Astrocyte (in vitro differentiated cells and primary cell): ENCODE measurements at regions not wholly inside any gene's neighbourhood (a gene's known extent, or its start where the extent isn't known, plus 50 kb on each side); places are given as distances from the start of the nearest gene placed in this dataset.

ENCODE experiments used
- DNase-seq: peaks from one replicate; pipeline ENCODE4 v3.0.0-alpha.2; 2010; ENCODE audit warnings: low read depth
- FAIRE-seq: peaks from 2 replicates; lab custom pipeline; 2011; peaks lifted over from hg19 to GRCh38; lab: Jason Lieb, UNC
- H2AFZ ChIP-seq: 2 replicates; pipeline ENCODE4 v1.6.0; 2012; ENCODE audit warnings: low read depth, low read length, inconsistent platforms
- H3K27ac ChIP-seq: 2 replicates; pipeline ENCODE4 v1.5.1; 2011; ENCODE audit warnings: low read depth, low read length, inconsistent platforms
- H3K27me3 ChIP-seq: 2 replicates; pipeline ENCODE4 v1.6.0; 2011; ENCODE audit warnings: low read length, inconsistent platforms; ENCODE audit not compliant: insufficient read depth
- H3K36me3 ChIP-seq: 2 replicates; pipeline ENCODE4 v1.5.1; 2011; ENCODE audit warnings: low read length, inconsistent platforms; ENCODE audit not compliant: insufficient read depth
- H3K4me1 ChIP-seq: 2 replicates; pipeline ENCODE4 v1.5.1; 2011; ENCODE audit warnings: low read length, inconsistent platforms; ENCODE audit not compliant: insufficient read depth
- H3K4me2 ChIP-seq: 2 replicates; pipeline ENCODE4 v1.6.0; 2012; ENCODE audit warnings: low read length, inconsistent platforms
- H3K4me3 ChIP-seq: 2 replicates; pipeline ENCODE4 v1.5.1; 2011; ENCODE audit warnings: low read depth, mild to moderate bottlenecking, low read length, inconsistent platforms; ENCODE audit not compliant: insufficient read depth
- H3K79me2 ChIP-seq: 2 replicates; pipeline ENCODE4 v1.6.0; 2012; ENCODE audit warnings: mild to moderate bottlenecking, low read length, inconsistent platforms; ENCODE audit not compliant: insufficient read depth
- H3K9ac ChIP-seq: 2 replicates; pipeline ENCODE4 v1.6.0; 2012; ENCODE audit warnings: mild to moderate bottlenecking, low read length, inconsistent platforms
- H3K9me3 ChIP-seq: 2 replicates; pipeline ENCODE4 v1.5.1; 2012; ENCODE audit warnings: low read depth, mild to moderate bottlenecking, low read length, inconsistent platforms; ENCODE audit not compliant: insufficient read depth
- H4K20me1 ChIP-seq: 2 replicates; pipeline ENCODE4 v1.6.0; 2012; ENCODE audit warnings: low read length, inconsistent platforms; ENCODE audit not compliant: insufficient read depth
- H3K27ac Mint-ChIP-seq: one replicate; pipeline ENCODE4 v1.8.0; 2021; ENCODE audit warnings: mild to moderate bottlenecking, mixed read lengths; ENCODE audit not compliant: unreplicated experiment
- H3K27me3 Mint-ChIP-seq: one replicate; pipeline ENCODE4 v1.8.0; 2021; ENCODE audit warnings: low read depth, mixed read lengths; ENCODE audit not compliant: unreplicated experiment
- H3K36me3 Mint-ChIP-seq: one replicate; pipeline ENCODE4 v1.8.0; 2021; ENCODE audit warnings: low read depth, mixed read lengths; ENCODE audit not compliant: unreplicated experiment
- H3K4me1 Mint-ChIP-seq: one replicate; pipeline ENCODE4 v1.8.0; 2021; ENCODE audit warnings: low read depth, mixed read lengths; ENCODE audit not compliant: unreplicated experiment
- H3K4me3 Mint-ChIP-seq: one replicate; pipeline ENCODE4 v1.8.0; 2021; ENCODE audit warnings: mild to moderate bottlenecking, moderate library complexity, mixed read lengths; ENCODE audit not compliant: unreplicated experiment
- H3K9me3 Mint-ChIP-seq: one replicate; pipeline ENCODE4 v1.8.0; 2021; ENCODE audit warnings: mild to moderate bottlenecking, mixed read lengths; ENCODE audit not compliant: unreplicated experiment
- EZH2 ChIP-seq: IDR thresholded peaks from 2 replicates; pipeline ENCODE4 v1.6.1; 2012; ENCODE audit warnings: mild to moderate bottlenecking, low read length, inconsistent platforms; ENCODE audit not compliant: insufficient read depth
- TF ChIP-seq, protein P1 (sequence below): IDR thresholded peaks from 2 replicates; pipeline ENCODE4 v1.5.1; 2011; ENCODE audit warnings: low read depth, mild to moderate bottlenecking, inconsistent platforms, low read length, moderate library complexity; ENCODE audit not compliant: insufficient read depth

DNA sequence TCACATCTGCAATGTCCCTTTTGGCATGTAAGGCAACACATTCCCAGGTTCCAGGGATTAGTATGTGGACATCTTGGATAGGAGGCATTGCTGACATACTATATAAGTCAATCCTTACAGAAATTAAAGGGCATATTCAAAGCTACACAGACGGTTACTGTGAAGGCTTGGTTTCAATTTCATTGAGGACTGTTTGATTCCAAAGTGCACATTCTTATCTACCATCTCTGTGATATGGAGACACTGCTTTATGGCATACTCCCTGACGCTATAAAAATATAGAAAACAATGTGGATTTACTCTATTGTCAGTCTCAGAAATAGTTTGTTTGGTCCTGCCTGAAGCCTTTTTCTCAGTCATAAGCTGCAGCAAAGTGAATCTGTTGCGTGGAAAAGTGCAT, 1486.7 kb downstream of the FAM181B start:
- Histone ChIP-seq H3K36me3 (no peaks in the 10 kb centered on the region), H3K79me2 (no peaks in the 10 kb centered on the region), H3K27me3 (no peaks in the 10 kb centered on the region), H3K27ac (no peak overlapping the region), H3K9ac (no peak overlapping the region), H4K20me1 (no peaks in the 10 kb centered on the region), H3K4me1 (no peaks in the 10 kb centered on the region), H2AFZ (no peak overlapping the region), H3K4me2 (no peak overlapping the region), H3K9me3 (no peaks in the 10 kb centered on the region), H3K4me3 (no peak overlapping the region)
- Mint-ChIP-seq H3K4me3 (no peak overlapping the region), H3K27ac (no peak overlapping the region), H3K4me1 (no peaks in the 10 kb centered on the region), H3K36me3 (no peaks in the 10 kb centered on the region), H3K27me3 (no peaks in the 10 kb centered on the region), H3K9me3 (no peaks in the 10 kb centered on the region)
- no peak for TF ChIP-seq EZH2
- TF ChIP-seq, protein P1, sequence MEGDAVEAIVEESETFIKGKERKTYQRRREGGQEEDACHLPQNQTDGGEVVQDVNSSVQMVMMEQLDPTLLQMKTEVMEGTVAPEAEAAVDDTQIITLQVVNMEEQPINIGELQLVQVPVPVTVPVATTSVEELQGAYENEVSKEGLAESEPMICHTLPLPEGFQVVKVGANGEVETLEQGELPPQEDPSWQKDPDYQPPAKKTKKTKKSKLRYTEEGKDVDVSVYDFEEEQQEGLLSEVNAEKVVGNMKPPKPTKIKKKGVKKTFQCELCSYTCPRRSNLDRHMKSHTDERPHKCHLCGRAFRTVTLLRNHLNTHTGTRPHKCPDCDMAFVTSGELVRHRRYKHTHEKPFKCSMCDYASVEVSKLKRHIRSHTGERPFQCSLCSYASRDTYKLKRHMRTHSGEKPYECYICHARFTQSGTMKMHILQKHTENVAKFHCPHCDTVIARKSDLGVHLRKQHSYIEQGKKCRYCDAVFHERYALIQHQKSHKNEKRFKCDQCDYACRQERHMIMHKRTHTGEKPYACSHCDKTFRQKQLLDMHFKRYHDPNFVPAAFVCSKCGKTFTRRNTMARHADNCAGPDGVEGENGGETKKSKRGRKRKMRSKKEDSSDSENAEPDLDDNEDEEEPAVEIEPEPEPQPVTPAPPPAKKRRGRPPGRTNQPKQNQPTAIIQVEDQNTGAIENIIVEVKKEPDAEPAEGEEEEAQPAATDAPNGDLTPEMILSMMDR, result no peak
- no peak for DNase-seq
- FAIRE-seq, result no peak

DNA sequence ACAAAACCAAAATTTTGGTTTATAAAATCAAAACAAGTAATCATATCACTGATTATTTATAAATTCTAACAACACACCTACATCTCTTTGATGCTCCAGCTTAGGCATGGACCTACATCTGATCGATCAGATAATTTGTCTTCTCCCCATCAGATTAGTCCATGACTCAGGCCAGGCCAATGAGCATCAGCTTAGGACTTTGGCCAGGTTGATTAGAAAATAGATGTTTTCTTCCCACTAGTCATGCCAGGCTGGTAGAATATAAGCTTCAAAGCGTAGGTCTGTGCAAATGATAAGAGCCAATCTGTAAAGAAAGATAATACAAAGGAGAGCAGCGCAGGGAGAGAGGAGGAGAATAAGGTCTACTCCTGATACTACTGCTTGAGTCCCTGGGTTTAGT, 1487.9 kb downstream of the FAM181B start:
- no peak overlapping the region for H3K27ac Mint-ChIP-seq
- no peak overlapping the region for H3K27ac ChIP-seq
- no peaks in the 10 kb centered on the region for H3K36me3 Mint-ChIP-seq
- TF ChIP-seq, protein P1, result no peak
- no peak for TF ChIP-seq EZH2
- no peaks in the 10 kb centered on the region for H3K27me3 ChIP-seq
- no peaks in the 10 kb centered on the region for H3K9me3 ChIP-seq
- no peak overlapping the region for H3K4me3 Mint-ChIP-seq
- no peak overlapping the region for H3K4me3 ChIP-seq
- H3K9me3 Mint-ChIP-seq, result no peaks in the 10 kb centered on the region
- H3K9ac ChIP-seq, result no peak overlapping the region
- H3K4me2 ChIP-seq, result no peak overlapping the region
- H3K36me3 ChIP-seq, result no peaks in the 10 kb centered on the region
- H2AFZ ChIP-seq, result no peak overlapping the region
- FAIRE-seq, result no peak
- H3K4me1 Mint-ChIP-seq, result no peaks in the 10 kb centered on the region
- H3K27me3 Mint-ChIP-seq, result no peaks in the 10 kb centered on the region
- no peaks in the 10 kb centered on the region for H4K20me1 ChIP-seq
- no peak for DNase-seq
- H3K4me1 ChIP-seq, result no peaks in the 10 kb centered on the region
- no peaks in the 10 kb centered on the region for H3K79me2 ChIP-seq

DNA sequence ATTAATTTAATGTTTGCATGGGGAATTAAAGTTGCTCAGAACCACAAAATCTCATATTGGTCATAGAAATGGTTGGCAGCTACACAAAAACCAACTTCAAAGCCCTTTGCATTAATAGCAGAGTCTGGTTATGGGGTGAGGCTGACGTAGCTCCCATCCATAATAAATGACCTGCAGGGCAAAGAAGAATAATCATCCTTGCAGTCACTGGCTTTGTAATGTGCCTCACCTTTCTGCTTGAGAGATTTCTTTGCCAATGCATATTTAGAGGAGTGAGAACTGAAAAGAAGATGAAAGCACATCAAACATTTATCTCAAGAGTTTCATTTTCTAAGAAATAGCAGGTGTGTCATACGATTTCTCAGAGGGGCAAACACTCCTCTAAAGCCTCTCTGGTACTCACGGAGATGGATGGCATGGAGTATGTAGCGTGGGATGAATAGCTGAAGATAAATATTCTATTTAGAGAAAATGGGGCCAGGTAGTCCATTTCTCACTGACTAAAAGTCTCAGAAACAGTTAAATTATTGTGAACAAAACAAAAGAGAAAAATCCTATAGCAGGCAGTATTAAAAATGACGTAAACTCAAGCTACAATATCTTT, 1491.9 kb downstream of the FAM181B start:
- no peak for FAIRE-seq
- H3K27me3 ChIP-seq, result no peaks in the 10 kb centered on the region
- TF ChIP-seq, protein P1, result no peak
- no peak for TF ChIP-seq EZH2
- no peaks in the 10 kb centered on the region for H4K20me1 ChIP-seq
- H3K4me1 ChIP-seq, result no peaks in the 10 kb centered on the region
- H3K27ac ChIP-seq, result no peak overlapping the region
- no peak for DNase-seq
- no peak overlapping the region for H3K4me3 ChIP-seq
- Mint-ChIP-seq H3K4me1 (no peaks in the 10 kb centered on the region), H3K4me3 (no peak overlapping the region), H3K36me3 (no peaks in the 10 kb centered on the region), H3K27me3 (no peaks in the 10 kb centered on the region), H3K27ac (no peak overlapping the region), H3K9me3 (no peaks in the 10 kb centered on the region)
- H3K4me2 ChIP-seq, result no peak overlapping the region
- H3K9me3 ChIP-seq, result no peaks in the 10 kb centered on the region
- no peaks in the 10 kb centered on the region for H3K79me2 ChIP-seq
- no peaks in the 10 kb centered on the region for H3K36me3 ChIP-seq
- H2AFZ ChIP-seq, result no peak overlapping the region
- H3K9ac ChIP-seq, result no peak overlapping the region
